ENCODE measurements at regions not wholly inside any gene's neighbourhood (a gene's known extent, or its start where the extent isn't known, plus 50 kb on each side); places are given as distances from the start of the nearest gene placed in this dataset.

DNA sequence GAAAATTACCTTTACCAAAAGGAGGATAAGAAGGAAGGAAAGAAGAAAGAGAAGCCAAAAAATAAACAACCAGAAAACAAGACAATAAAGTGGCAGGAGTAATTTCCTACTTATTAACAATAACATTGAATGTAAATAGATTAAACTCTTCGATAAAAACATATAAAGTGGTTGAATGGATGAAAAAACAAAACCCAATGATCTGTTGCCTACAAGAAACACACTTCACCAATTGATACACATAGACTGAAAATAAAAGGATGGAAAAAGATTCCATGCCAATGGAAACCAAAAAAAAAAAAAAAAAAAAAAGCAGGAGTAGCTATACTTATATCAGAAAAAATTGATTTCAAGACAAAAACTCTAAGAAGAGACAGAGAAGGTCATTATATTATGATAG, 518.9 kb downstream of the BCKDHB start:
- TF ChIP-seq GATA3 (IDR thresholded peaks at IDR 0.05; ENCODE audit: low read depth, low read length) (no peak), GATA2 (IDR thresholded peaks at IDR 0.05; ENCODE audit: low read depth, low read length) (no peak)
